Stimulated activated CD4-positive, alpha-beta T cell treated with anti-CD3 and anti-CD28 coated beads, Interleukin-1b, Interleukin-23, amount 100 ng/mL, for 48 hours (primary cell): ENCODE measurements at regions not wholly inside any gene's neighbourhood (a gene's known extent, or its start where the extent isn't known, plus 50 kb on each side); places are given as distances from the start of the nearest gene placed in this dataset.

ENCODE experiments used
- DNase-seq: peaks from one replicate; pipeline ENCODE4 v3.0.0-alpha.2; 2020

GRCh38 chr2:79327460-79327859 is 167.9 kb upstream of the REG3A start:
- DNase-seq, result no peak

- DNase-seq, result no peak
Measured at GRCh38 chr2:79320871-79321270, 161.3 kb upstream of the REG3A start.

GRCh38 chr2:79294994-79295393 is 135.4 kb upstream of the REG3A start:
- no peak for DNase-seq

GRCh38 chr2:79292958-79293315 is 133.4 kb upstream of the REG3A start:
- no peak for DNase-seq

GRCh38 chr2:79292239-79292957 is 132.8 kb upstream of the REG3A start:
- no peak for DNase-seq

GRCh38 chr2:79275863-79276262 is 116.3 kb upstream of the REG3A start:
- no peak for DNase-seq

GRCh38 chr2:79275197-79275596 is 115.6 kb upstream of the REG3A start:
- no peak for DNase-seq

GRCh38 chr2:79272616-79273015 is 113.1 kb upstream of the REG3A start:
- no peak for DNase-seq

GRCh38 chr2:79271456-79271855 is 111.9 kb upstream of the REG3A start:
- no peak for DNase-seq

GRCh38 chr2:79260848-79261247 is 101.3 kb upstream of the REG3A start:
- no peak for DNase-seq

GRCh38 chr2:79259959-79260358 is 100.4 kb upstream of the REG3A start:
- DNase-seq, result no peak

- DNase-seq, result no peak
Measured at GRCh38 chr2:79259296-79259695, 99.7 kb upstream of the REG3A start.

- DNase-seq, result no peak
Measured at GRCh38 chr2:79253243-79253774, 93.8 kb upstream of the REG3A start.

GRCh38 chr2:79250656-79251055 is 91.1 kb upstream of the REG3A start:
- DNase-seq, result no peak

GRCh38 chr2:79248776-79249175 is 89.2 kb upstream of the REG3A start:
- no peak for DNase-seq

GRCh38 chr2:79235135-79235534 is 75.6 kb upstream of the REG3A start:
- DNase-seq, result no peak

GRCh38 chr2:79223539-79223938 is 64.0 kb upstream of the REG3A start:
- DNase-seq, result no peak

GRCh38 chr2:79219383-79219988 is 59.9 kb upstream of the REG3A start:
- DNase-seq, result peak; percentile 2

GRCh38 chr2:79210274-79210917 is 50.8 kb upstream of the REG3A start:
- no peak for DNase-seq
